ENCODE measurements at regions not wholly inside any gene's neighbourhood (a gene's known extent, or its start where the extent isn't known, plus 50 kb on each side); places are given as distances from the start of the nearest gene placed in this dataset.

GRCh38 chr4:167524091-167524490 is 289.8 kb upstream of the SPOCK3 start:
- POLR2A ChIA-PET = no interaction called here
- DNase-seq (ENCODE audit: low read depth) = no peak
- Histone ChIP-seq H3K36me3 (ENCODE audit: control insufficient read depth, insufficient read depth, low read length) (no peaks in the 10 kb centered on the region), H3K27me3 (ENCODE audit: control insufficient read depth, insufficient read depth, low read length) (no peaks in the 10 kb centered on the region), H3K4me3 (ENCODE audit: low read depth, low read length) (no peak overlapping the region)
- CTCF ChIA-PET = no interaction called here
- TF ChIP-seq CTCF (IDR thresholded peaks at IDR 0.05; ENCODE audit: insufficient read depth, low read depth, low read length) = no peak

GRCh38 chr4:167537761-167538160 is 303.5 kb upstream of the SPOCK3 start:
- POLR2A ChIA-PET = no interaction called here
- no peak overlapping the region for H3K4me3 ChIP-seq (ENCODE audit: low read depth, low read length)
- TF ChIP-seq CTCF (IDR thresholded peaks at IDR 0.05; ENCODE audit: insufficient read depth, low read depth, low read length) = no peak

GRCh38 chr4:167541286-167541685 is 307.0 kb upstream of the SPOCK3 start:
- DNase-seq (ENCODE audit: low read depth) = no peak
- no peak for TF ChIP-seq CTCF (IDR thresholded peaks at IDR 0.05; ENCODE audit: insufficient read depth, low read depth, low read length)
- ChIA-PET CTCF (no interaction called here), POLR2A (no interaction called here)
- no peak overlapping the region for H3K4me3 ChIP-seq (ENCODE audit: low read depth, low read length)
- no peaks in the 10 kb centered on the region for H3K27me3 ChIP-seq (ENCODE audit: control insufficient read depth, insufficient read depth, low read length)
- H3K36me3 ChIP-seq (ENCODE audit: control insufficient read depth, insufficient read depth, low read length) = no peaks in the 10 kb centered on the region

More at GRCh38 chr4:167537761-167538160, 303.5 kb upstream of the SPOCK3 start:
- Histone ChIP-seq H3K27me3 (ENCODE audit: control insufficient read depth, insufficient read depth, low read length) (no peaks in the 10 kb centered on the region), H3K36me3 (ENCODE audit: control insufficient read depth, insufficient read depth, low read length) (no peaks in the 10 kb centered on the region)
- no peak for DNase-seq (ENCODE audit: low read depth)
- CTCF ChIA-PET = no interaction called here

GRCh38 chr4:167544391-167544790 is 310.1 kb upstream of the SPOCK3 start:
- Histone ChIP-seq H3K36me3 (ENCODE audit: control insufficient read depth, insufficient read depth, low read length) (no peaks in the 10 kb centered on the region), H3K27me3 (ENCODE audit: control insufficient read depth, insufficient read depth, low read length) (no peaks in the 10 kb centered on the region), H3K4me3 (ENCODE audit: low read depth, low read length) (no peak overlapping the region)
- ChIA-PET POLR2A (no interaction called here), CTCF (no interaction called here)
- DNase-seq (ENCODE audit: low read depth) = no peak
- no peak for TF ChIP-seq CTCF (IDR thresholded peaks at IDR 0.05; ENCODE audit: insufficient read depth, low read depth, low read length)

- no peak overlapping the region for H3K4me3 ChIP-seq (ENCODE audit: low read depth, low read length)
- ChIA-PET CTCF (no interaction called here), POLR2A (no interaction called here)
- DNase-seq (ENCODE audit: low read depth) = no peak
- TF ChIP-seq CTCF (IDR thresholded peaks at IDR 0.05; ENCODE audit: insufficient read depth, low read depth, low read length) = no peak
- no peaks in the 10 kb centered on the region for H3K36me3 ChIP-seq (ENCODE audit: control insufficient read depth, insufficient read depth, low read length)
- H3K27me3 ChIP-seq (ENCODE audit: control insufficient read depth, insufficient read depth, low read length) = no peaks in the 10 kb centered on the region
These were observed 315.7 kb upstream of the SPOCK3 start for GRCh38 chr4:167550021-167550420.

All from BJ (cell line).